Inflammatory macrophage treated with lipopolysaccharide for 4 hours (primary cell): ENCODE measurements at regions not wholly inside any gene's neighbourhood (a gene's known extent, or its start where the extent isn't known, plus 50 kb on each side); places are given as distances from the start of the nearest gene placed in this dataset.
"Not testable (repeated sequence)": the region's sequence is repeated elsewhere in the genome, so short reads cannot be mapped to it uniquely, and the experiment has no call there.

ENCODE experiments used
- DNase-seq: peaks from one replicate; pipeline ENCODE4 v3.0.0-alpha.2; 2020

GRCh38 chr2:66306483-66306882, 128.4 kb upstream of the MEIS1 start:
- no peak for DNase-seq

- no peak for DNase-seq
These were observed 129.2 kb upstream of the MEIS1 start for GRCh38 chr2:66305718-66306117.

GRCh38 chr2:66303471-66303870, 131.5 kb upstream of the MEIS1 start:
- no peak for DNase-seq

GRCh38 chr2:66301767-66302140, 133.2 kb upstream of the MEIS1 start:
- DNase-seq: no peak

GRCh38 chr2:66301022-66301766, 133.7 kb upstream of the MEIS1 start:
- no peak for DNase-seq

GRCh38 chr2:66283787-66284186, 151.1 kb upstream of the MEIS1 start:
- no peak for DNase-seq

- DNase-seq: no peak
These were observed 152.9 kb upstream of the MEIS1 start for GRCh38 chr2:66281980-66282379.

- no peak for DNase-seq
These were observed 155.9 kb upstream of the MEIS1 start for GRCh38 chr2:66279024-66279423.

GRCh38 chr2:66275984-66276383, 158.9 kb upstream of the MEIS1 start:
- DNase-seq: no peak

- DNase-seq: no peak
These were observed 160.9 kb upstream of the MEIS1 start for GRCh38 chr2:66273933-66274490.

GRCh38 chr2:66272751-66273150, 162.2 kb upstream of the MEIS1 start:
- no peak for DNase-seq

- DNase-seq: no peak
These were observed 163.1 kb upstream of the MEIS1 start for GRCh38 chr2:66271777-66272176.

GRCh38 chr2:66270247-66270646, 164.7 kb upstream of the MEIS1 start:
- no peak for DNase-seq

GRCh38 chr2:66269166-66269565, 165.8 kb upstream of the MEIS1 start:
- no peak for DNase-seq

GRCh38 chr2:66268756-66269155, 166.2 kb upstream of the MEIS1 start:
- no peak for DNase-seq

GRCh38 chr2:66264354-66264753, 170.6 kb upstream of the MEIS1 start:
- DNase-seq: no peak

- no peak for DNase-seq
These were observed 179.1 kb upstream of the MEIS1 start for GRCh38 chr2:66255867-66256266.

GRCh38 chr2:66255136-66255535, 179.8 kb upstream of the MEIS1 start:
- DNase-seq: no peak

- no peak for DNase-seq
These were observed 181.9 kb upstream of the MEIS1 start for GRCh38 chr2:66253066-66253465.

- no peak for DNase-seq
These were observed 182.8 kb upstream of the MEIS1 start for GRCh38 chr2:66252109-66252508.

GRCh38 chr2:66251573-66251972, 183.4 kb upstream of the MEIS1 start:
- DNase-seq: no peak

- not testable (repeated sequence) for DNase-seq
These were observed 185.8 kb upstream of the MEIS1 start for GRCh38 chr2:66249089-66249488.

GRCh38 chr2:66243809-66244208, 191.1 kb upstream of the MEIS1 start:
- DNase-seq: not testable (repeated sequence)

GRCh38 chr2:66242888-66243287, 192.0 kb upstream of the MEIS1 start:
- DNase-seq: not testable (repeated sequence)
